AG04449 (cell line): ENCODE measurements at regions not wholly inside any gene's neighbourhood (a gene's known extent, or its start where the extent isn't known, plus 50 kb on each side); places are given as distances from the start of the nearest gene placed in this dataset.

Experiments
- CTCF ChIA-PET: fragments of 350-600 bp; formaldehyde crosslinking; extraction: SDS; loops from one replicate; lab custom pipeline; 2021; ENCODE audit warnings: antibody characterized with exemption; lab: Yijun Ruan, JAX
- POLR2A ChIA-PET: fragments of 400-600, 350-600 bp; formaldehyde crosslinking; extraction: SDS; loops from one replicate; lab custom pipeline; 2020; ENCODE audit warnings: antibody characterized with exemption, inconsistent platforms; lab: Yijun Ruan, JAX
- DNase-seq: peaks from one replicate; pipeline ENCODE4 v3.0.0-alpha.2; 2010; ENCODE audit warnings: low read depth, low spot score
- H3K4me3 ChIP-seq: 2 replicates; pipeline ENCODE4 v1.5.1; 2011; ENCODE audit warnings: low read depth, mild to moderate bottlenecking, control low read depth, low read length
- TF ChIP-seq, protein P1 (sequence below): IDR thresholded peaks from one replicate; pipeline ENCODE4 v1.5.1; 2011; ENCODE audit warnings: mild to moderate bottlenecking, moderate library complexity, low read length, control low read depth, inconsistent platforms; ENCODE audit not compliant: insufficient read depth; ENCODE audit errors: missing control alignments

DNA sequence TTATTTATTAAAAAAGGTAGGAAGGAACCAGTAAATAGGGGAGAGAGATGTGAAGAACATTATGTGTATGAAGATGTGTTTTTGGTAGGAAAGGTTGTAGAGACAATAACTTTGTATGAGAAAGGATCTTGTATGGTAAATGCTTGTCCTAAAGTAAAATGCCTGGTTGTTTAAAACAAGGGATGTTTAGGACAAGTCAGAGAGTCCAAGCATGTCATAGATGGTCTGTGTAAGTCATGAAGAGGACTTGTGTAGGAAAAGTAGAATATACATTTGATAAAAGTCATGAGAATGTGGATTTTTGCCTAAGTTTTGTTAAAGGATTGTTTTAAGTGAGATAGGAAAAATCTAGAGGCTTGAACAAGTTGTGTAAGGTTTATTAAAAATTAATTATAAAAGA, 325.1 kb downstream of the CDH26 start:
- POLR2A ChIA-PET: no interaction called here
- no peak for DNase-seq
- TF ChIP-seq, protein P1, sequence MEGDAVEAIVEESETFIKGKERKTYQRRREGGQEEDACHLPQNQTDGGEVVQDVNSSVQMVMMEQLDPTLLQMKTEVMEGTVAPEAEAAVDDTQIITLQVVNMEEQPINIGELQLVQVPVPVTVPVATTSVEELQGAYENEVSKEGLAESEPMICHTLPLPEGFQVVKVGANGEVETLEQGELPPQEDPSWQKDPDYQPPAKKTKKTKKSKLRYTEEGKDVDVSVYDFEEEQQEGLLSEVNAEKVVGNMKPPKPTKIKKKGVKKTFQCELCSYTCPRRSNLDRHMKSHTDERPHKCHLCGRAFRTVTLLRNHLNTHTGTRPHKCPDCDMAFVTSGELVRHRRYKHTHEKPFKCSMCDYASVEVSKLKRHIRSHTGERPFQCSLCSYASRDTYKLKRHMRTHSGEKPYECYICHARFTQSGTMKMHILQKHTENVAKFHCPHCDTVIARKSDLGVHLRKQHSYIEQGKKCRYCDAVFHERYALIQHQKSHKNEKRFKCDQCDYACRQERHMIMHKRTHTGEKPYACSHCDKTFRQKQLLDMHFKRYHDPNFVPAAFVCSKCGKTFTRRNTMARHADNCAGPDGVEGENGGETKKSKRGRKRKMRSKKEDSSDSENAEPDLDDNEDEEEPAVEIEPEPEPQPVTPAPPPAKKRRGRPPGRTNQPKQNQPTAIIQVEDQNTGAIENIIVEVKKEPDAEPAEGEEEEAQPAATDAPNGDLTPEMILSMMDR: no peak
- CTCF ChIA-PET: interaction anchor here (1.0 kb wide), 1 partner anchor 21 kb away, joined by 3 read pairs; no protein-coding TSS in a partner anchor
- H3K4me3 ChIP-seq: no peak overlapping the region

DNA sequence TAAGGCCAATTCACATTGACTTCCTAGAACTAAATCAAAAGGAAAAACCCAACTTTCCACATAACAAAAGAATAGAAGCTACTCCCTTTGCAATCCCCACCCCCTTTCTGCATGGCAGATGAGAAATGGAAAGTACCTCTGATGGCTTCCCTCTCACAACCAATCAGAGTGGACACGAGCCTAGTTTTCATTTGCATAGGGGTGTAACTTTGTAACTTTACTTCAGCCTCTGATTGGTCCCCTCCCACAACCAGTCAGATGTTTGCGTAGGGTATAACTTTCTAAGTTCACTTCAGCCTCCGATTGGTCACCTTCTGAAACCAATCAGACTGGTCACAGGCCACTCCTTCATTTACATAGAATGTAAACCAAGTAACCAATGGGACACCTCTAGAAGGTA, 328.5 kb downstream of the CDH26 start:
- H3K4me3 ChIP-seq: no peak overlapping the region
- TF ChIP-seq, protein P1: no peak
- CTCF ChIA-PET: no interaction called here
- no peak for DNase-seq
- POLR2A ChIA-PET: no interaction called here

DNA sequence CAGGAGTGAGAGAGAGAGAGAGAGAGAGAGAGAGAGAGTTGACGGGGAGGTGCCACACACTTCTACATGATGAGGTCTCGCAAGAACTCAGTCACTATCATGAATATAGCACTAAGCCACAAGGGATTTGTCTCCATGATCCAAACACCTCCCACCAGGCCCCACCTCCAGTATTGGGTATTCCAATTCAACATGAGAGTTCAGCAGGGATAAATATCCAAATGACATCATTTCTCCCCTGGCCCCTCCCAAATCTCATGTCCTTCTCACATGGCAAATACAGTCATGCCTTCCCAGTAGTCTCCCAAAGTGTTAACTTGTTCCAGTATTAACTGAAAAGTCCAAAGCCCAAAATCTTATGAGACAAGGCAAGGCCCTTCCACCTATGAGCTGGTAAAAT, 330.7 kb downstream of the CDH26 start:
- TF ChIP-seq, protein P1: no peak
- H3K4me3 ChIP-seq: no peak overlapping the region
- DNase-seq: no peak
- ChIA-PET CTCF (no interaction called here), POLR2A (no interaction called here)

DNA sequence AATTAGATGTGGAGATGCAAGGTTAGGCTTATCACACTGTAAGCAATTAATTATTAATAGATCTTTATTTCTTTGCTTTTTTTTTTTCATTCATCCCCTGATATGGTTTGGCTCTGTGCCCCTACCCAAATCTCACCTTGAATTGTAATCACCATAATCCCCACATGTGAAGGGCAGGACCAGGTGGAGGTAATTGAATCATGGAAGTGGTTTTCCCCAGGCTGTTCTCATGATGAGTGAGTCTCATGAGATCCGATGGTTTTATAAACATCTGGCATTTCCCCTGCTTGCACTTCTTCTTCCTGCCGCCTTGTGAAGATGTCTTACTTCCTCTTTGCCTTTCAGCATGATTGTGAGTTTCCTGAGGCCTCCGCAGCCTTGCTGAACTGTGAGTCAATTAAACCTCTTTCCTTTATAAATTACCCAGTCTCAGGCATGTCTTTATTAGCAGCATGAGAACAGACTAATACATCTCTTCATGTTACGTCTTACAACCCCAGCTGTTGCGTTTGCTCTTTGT, 333.8 kb downstream of the CDH26 start:
- ChIA-PET CTCF (no interaction called here), POLR2A (no interaction called here)
- DNase-seq: no peak
- no peak overlapping the region for H3K4me3 ChIP-seq
- TF ChIP-seq, protein P1: no peak

DNA sequence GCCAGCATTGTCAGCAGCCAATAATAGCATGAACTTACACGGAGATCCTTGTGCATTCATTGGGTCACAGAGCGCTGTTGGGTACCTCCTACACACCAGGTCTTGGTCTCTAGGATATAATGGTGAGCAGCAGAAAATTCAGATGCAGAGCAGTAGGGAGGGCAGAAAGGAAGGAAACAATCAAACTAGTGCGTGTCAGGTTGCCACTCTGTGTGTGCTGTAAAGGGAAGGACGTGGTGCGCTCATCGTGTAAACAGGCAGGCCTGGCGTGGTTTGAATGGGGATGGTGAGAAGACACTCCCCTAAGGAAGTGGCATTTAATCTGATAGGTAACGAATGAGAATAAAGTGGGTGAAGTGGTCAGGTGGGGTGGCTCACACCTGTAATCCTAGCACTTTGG, 336.4 kb downstream of the CDH26 start:
- no peak overlapping the region for H3K4me3 ChIP-seq
- CTCF ChIA-PET: no interaction called here
- TF ChIP-seq, protein P1: no peak
- DNase-seq: no peak
- POLR2A ChIA-PET: no interaction called here

DNA sequence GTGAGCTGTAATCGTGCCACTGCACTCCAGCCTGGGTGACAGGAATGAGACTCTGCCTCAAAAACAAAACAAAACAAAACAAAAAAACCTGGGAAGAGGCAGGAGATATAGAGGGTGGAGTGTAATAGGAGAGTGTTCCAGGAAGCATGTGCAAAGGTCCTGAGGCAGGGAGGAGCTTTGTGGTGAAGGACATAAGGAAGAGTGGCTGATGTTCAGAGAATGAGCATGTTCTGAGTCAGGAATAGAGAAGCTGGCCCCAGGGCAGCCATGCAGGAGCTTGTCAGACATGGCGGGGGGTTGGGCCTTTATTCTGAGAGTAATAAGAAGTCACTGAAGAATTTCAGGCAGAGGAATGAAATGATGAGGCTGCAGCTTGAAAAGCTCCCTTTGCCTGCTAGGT, 337.0 kb downstream of the CDH26 start:
- CTCF ChIA-PET: no interaction called here
- H3K4me3 ChIP-seq: no peak overlapping the region
- POLR2A ChIA-PET: no interaction called here
- TF ChIP-seq, protein P1: no peak
- no peak for DNase-seq
